ENCODE measurements at regions not wholly inside any gene's neighbourhood (a gene's known extent, or its start where the extent isn't known, plus 50 kb on each side); places are given as distances from the start of the nearest gene placed in this dataset.
"Not testable (repeated sequence)": the region's sequence is repeated elsewhere in the genome, so short reads cannot be mapped to it uniquely, and the experiment has no call there.

DNA sequence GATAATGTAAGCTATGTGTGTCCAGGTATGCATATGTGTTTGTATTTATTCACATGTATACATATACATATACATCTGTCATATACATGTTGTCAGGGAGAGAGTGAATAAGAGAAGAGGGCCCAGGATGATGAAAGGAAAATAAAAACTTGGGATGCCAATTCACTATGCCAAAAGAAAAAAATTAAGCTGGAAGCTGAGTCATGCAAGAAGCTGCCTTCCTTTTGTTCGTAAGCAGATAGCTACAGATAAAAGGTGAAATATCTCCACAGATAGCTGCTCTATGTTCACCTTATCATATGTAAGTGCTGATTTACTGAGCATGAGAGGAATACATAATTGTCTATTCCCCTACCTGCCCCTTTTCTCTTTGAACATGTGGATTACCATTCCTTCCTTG, 579.9 kb downstream of the EPM2A start:
- DNase-seq (ENCODE audit: low read depth, low spot score) = no peak
- POLR2A ChIA-PET = no interaction called here

DNA sequence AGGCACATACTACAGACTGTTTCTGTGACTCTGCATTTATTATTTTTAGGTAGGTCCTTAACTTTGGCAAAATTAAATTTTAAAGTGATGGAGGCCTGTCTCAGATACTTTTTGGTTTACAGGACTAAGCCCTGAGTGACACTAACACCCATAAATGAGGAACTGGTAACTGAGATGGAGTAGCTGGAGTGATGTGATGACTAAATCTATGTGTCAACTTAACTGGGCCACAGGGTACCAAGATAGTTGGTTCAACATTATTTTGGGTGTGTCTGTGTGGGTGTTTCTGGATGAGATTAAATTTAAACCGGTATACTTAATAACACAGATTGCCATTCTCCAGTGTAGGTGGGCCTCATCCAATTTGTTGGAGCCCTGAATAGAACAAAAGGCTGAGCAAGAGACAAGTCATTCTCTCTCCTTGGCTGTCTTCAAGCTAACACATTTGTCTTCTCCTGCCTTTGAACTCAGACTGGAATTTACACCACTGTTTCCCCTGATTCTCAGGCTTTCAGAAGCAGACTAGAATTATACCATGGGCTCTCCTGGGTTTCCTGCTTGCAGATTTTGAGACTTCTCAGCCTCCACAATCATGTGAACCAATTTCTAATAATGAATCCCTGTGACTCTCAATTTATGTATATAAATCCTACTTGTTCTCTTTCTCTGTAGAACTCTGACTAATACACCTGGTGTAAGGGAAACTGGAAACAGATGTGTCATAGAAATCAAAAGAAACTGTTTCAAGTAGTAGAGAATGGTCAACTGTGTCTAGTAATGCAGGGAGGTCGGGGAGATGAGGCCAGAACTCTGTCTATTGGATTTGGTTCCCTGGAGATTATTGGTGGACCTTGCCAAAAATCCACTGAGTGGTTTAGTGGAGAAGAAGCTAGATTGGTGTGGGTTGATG, 579.2 kb downstream of the EPM2A start:
- intact Hi-C loops (cut with micrococcal nuclease; ENCODE audit: unreplicated experiment) = no loop called here
- Histone ChIP-seq H3K4me1 (ENCODE audit: control insufficient read depth, insufficient read depth, low read length) (no peaks in the 10 kb centered on the region), H3K9me3 (ENCODE audit: control insufficient read depth, insufficient read depth, low read depth, low read length) (no peaks in the 10 kb centered on the region), H3K36me3 (ENCODE audit: control insufficient read depth, insufficient read depth, low read length) (no peaks in the 10 kb centered on the region), H3K27ac (ENCODE audit: low read length) (no peak overlapping the region), H3K4me3 (ENCODE audit: low read depth in 2 of 2, low read length in 2 of 2) (no peak overlapping the region), H3K27me3 (ENCODE audit: control insufficient read depth, insufficient read depth, low read length) (no peaks in the 10 kb centered on the region)
- ChIA-PET POLR2A (no interaction called here), CTCF (no interaction called here)
- DNase-seq (ENCODE audit: low read depth, low spot score) = no peak
- TF ChIP-seq TCF7L2 (IDR thresholded peaks at IDR 0.05; ENCODE audit: low read depth, low read length) (no peak), REST (IDR thresholded peaks at IDR 0.05; ENCODE audit: insufficient read depth in 1 of 2, low read depth in 2 of 2, low read length in 1 of 2) (no peak), SIN3A (IDR thresholded peaks at IDR 0.05; ENCODE audit: borderline replicate concordance, insufficient read depth, low read depth, low read length) (no peak), POLR2AphosphoS5 (IDR thresholded peaks at IDR 0.05; ENCODE audit: low read depth, low read length) (no peak)
- TF ChIP-seq, protein P1, sequence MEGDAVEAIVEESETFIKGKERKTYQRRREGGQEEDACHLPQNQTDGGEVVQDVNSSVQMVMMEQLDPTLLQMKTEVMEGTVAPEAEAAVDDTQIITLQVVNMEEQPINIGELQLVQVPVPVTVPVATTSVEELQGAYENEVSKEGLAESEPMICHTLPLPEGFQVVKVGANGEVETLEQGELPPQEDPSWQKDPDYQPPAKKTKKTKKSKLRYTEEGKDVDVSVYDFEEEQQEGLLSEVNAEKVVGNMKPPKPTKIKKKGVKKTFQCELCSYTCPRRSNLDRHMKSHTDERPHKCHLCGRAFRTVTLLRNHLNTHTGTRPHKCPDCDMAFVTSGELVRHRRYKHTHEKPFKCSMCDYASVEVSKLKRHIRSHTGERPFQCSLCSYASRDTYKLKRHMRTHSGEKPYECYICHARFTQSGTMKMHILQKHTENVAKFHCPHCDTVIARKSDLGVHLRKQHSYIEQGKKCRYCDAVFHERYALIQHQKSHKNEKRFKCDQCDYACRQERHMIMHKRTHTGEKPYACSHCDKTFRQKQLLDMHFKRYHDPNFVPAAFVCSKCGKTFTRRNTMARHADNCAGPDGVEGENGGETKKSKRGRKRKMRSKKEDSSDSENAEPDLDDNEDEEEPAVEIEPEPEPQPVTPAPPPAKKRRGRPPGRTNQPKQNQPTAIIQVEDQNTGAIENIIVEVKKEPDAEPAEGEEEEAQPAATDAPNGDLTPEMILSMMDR (IDR thresholded peaks at IDR 0.05) = no peak
- BruUV-seq (replicated peaks) = no TSS peak
- ATAC-seq = no peak
- in situ Hi-C loops (cut with HindIII; ENCODE audit: low pct_unique_long_range_greater_than_20kb, low sequenced_read_pairs) = no loop called here

More for the DNA sequence above, 579.9 kb downstream of the EPM2A start:
- no peaks in the 10 kb centered on the region for H3K9me3 ChIP-seq (ENCODE audit: control insufficient read depth, insufficient read depth, low read depth, low read length)
- intact Hi-C loops (cut with micrococcal nuclease; ENCODE audit: unreplicated experiment) (no loop called here), in situ Hi-C loops (cut with HindIII; ENCODE audit: low pct_unique_long_range_greater_than_20kb, low sequenced_read_pairs) (no loop called here)
- CTCF ChIA-PET = no interaction called here
- no peaks in the 10 kb centered on the region for H3K36me3 ChIP-seq (ENCODE audit: control insufficient read depth, insufficient read depth, low read length)
- TF ChIP-seq POLR2AphosphoS5 (IDR thresholded peaks at IDR 0.05; ENCODE audit: low read depth, low read length) = no peak
- TF ChIP-seq REST (IDR thresholded peaks at IDR 0.05; ENCODE audit: insufficient read depth in 1 of 2, low read depth in 2 of 2, low read length in 1 of 2) = no peak
- TF ChIP-seq SIN3A (IDR thresholded peaks at IDR 0.05; ENCODE audit: borderline replicate concordance, insufficient read depth, low read depth, low read length) = no peak
- TF ChIP-seq, protein P1 (IDR thresholded peaks at IDR 0.05) = no peak
- no peak for TF ChIP-seq TCF7L2 (IDR thresholded peaks at IDR 0.05; ENCODE audit: low read depth, low read length)
- no peaks in the 10 kb centered on the region for H3K27me3 ChIP-seq (ENCODE audit: control insufficient read depth, insufficient read depth, low read length)
- no peaks in the 10 kb centered on the region for H3K4me1 ChIP-seq (ENCODE audit: control insufficient read depth, insufficient read depth, low read length)
- no TSS peak for BruUV-seq (replicated peaks)
- no peak overlapping the region for H3K4me3 ChIP-seq (ENCODE audit: low read depth in 2 of 2, low read length in 2 of 2)
- no peak overlapping the region for H3K27ac ChIP-seq (ENCODE audit: low read length)
- no peak for ATAC-seq

DNA sequence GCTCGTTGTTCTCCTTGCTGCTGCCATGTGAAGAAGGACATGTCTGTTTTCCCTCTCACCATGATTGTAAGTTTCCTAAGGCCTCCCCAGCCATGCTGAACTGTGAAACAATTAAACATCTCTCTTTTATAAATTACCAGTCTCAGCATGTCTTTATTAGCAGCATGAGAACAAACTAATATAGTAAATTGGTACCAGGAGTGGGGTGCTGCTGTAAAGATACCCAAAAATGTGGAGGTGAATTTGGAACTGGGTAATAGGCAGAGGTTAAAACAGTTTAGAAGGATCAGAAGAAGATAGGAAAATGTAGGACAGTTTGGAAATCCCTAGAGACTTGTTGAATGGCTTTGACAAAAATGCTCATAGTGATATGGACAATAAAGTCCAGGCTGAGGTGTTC, 576.7 kb downstream of the EPM2A start:
- DNase-seq (ENCODE audit: low read depth, low spot score); H3K27ac ChIP-seq (ENCODE audit: low read length); H3K4me1 ChIP-seq (ENCODE audit: control insufficient read depth, insufficient read depth, low read length); intact Hi-C loops (cut with micrococcal nuclease; ENCODE audit: unreplicated experiment); in situ Hi-C loops (cut with HindIII; ENCODE audit: low pct_unique_long_range_greater_than_20kb, low sequenced_read_pairs); ATAC-seq; H3K4me3 ChIP-seq (ENCODE audit: low read depth in 2 of 2, low read length in 2 of 2); H3K36me3 ChIP-seq (ENCODE audit: control insufficient read depth, insufficient read depth, low read length); BruUV-seq (replicated peaks); CTCF ChIA-PET; H3K9me3 ChIP-seq (ENCODE audit: control insufficient read depth, insufficient read depth, low read depth, low read length); H3K27me3 ChIP-seq (ENCODE audit: control insufficient read depth, insufficient read depth, low read length); POLR2A ChIA-PET: not testable (repeated sequence)
